Middle frontal gyrus (tissue), 1 donor: ENCODE measurements at regions not wholly inside any gene's neighbourhood (a gene's known extent, or its start where the extent isn't known, plus 50 kb on each side); places are given as distances from the start of the nearest gene placed in this dataset.

Source experiments
- DNase-seq: peaks from one replicate; pipeline ENCODE4 v3.0.0-alpha.2; 2015; ENCODE audit warnings: low spot score; ENCODE audit errors: extremely low spot score

GRCh38 chr1:81439046-81439823 lies 361.5 kb upstream of the ADGRL2 start:
- no peak for DNase-seq

- DNase-seq, result no peak
Observed at GRCh38 chr1:81437649-81438048, 363.1 kb upstream of the ADGRL2 start.

DNA sequence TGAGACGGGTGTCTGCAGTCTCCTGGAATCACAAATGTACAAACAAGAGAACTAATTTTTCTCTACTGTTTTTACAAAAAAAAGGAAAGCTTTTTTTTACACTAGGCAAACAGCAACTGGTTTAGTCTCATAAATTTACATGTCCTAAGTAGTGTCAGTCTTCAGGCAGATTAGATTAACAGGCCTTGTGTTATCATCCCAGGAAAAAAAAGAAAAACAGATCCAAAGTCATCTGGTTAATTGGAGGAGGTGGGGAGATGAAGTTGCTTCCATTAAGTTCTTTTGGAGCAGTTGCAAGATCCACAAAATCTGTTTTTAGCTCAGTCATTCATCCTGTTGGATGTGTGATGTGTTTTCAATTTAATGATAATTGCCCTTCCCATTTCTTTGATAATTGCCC lies 363.5 kb upstream of the ADGRL2 start:
- no peak for DNase-seq

DNA sequence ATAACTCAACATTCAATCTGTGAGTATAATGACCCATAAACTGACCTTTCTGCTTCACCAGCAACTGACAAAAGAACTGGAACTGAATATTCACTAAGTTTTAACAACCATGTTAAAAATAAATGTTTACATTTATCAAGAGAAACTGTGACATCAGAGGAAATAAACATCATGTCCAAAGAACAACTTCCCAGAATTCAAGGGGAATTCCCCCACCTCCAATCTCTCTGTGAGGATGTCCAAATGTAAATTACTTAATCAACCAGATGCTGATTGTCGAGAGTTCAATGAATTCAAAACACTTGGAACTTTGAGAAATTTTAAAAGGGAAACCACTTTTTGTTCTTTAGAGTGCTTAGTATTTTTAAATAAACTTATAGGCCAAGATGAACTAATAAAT lies 365.6 kb upstream of the ADGRL2 start:
- DNase-seq, result no peak

DNA sequence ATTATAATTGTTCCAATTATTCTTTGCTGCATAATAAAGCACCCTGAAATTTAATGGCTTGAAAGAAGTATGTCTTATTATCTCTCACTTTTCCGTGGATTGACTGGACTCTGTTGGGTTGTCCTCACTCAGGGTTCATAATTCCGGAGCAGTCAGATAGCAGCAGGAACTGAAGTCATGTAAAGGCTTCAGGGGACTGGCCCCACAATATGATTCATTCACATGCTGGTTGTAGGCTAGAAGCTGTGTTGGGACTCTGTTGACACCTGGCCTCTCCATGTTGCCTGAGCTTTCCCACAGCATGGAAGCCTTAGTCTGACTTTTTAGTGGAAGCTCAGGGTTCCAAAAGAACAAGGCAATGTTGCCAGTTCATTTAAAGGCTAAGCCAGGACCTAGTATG lies 367.1 kb upstream of the ADGRL2 start:
- no peak for DNase-seq

GRCh38 chr1:81432654-81433109 lies 368.1 kb upstream of the ADGRL2 start:
- no peak for DNase-seq

DNA sequence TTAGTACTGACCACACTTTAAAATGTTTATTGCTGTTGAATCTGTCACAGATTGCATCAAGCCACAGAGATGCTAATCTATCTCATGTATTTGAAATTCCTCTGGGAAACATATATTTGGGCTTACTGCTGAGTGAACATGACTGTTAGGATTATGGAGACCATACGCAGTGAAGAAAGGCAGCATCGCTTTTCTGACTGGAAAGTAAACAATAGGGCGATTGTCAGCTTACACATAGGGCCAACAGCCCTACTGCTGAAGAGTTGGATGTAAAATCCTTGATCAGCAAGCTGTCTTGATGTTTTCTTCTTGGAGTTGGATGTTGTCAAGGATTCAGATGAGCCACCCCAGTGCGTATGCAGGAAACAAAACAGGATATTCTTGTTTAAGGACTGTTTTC lies 368.7 kb upstream of the ADGRL2 start:
- DNase-seq, result no peak

DNA sequence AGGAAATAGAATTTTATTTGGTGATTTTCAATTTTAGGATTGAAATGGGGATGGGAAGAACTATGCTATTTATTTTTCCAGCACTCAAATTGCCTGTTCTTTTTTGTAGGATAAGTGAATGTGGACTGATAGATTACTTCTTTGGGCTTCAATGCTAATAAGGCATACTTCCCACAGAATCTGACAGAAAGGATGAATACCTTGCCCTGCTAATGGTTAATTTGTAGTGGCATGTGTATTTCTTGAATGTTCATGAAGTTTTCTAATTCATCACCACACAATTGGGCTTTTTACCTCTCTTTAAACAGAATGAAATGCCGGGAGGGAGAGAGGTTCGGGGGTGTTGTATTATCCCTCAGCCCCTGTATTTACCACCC lies 369.1 kb upstream of the ADGRL2 start:
- DNase-seq, result no peak

- DNase-seq, result no peak
Observed at GRCh38 chr1:81430955-81431623, 369.6 kb upstream of the ADGRL2 start.

DNA sequence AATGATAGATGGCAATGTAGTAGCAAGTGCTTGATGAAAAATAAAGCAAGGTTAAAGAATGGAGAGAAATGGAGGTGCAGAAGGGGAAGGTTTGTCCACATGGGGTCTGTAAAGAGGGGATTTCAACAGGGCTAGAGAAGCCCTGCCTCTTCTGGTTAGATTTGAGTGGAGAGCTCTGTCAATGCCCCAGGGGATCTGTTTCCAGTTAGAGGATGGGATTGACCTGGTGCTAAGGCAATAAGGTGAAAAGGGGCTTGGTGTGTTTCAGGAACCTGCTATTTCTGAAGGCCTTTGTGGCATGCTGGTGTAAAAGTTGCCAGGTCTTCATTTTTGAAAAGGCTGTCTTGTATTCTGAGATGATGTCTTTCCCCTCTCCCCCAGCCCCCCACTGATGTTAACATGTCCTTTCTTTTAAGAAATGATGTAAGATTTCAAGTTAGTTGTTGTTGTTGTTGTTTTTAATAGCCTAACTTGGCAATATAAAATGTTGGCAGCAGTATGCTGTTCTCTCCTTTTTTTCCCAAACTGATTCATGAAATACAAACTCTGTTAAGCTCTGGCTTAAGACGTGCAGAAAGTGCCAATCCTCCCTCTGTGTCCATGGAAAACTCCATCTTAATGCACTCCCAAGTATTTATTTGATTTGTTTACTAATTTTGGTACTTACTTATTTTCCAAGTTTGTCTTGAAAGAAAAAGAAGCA lies 370.3 kb upstream of the ADGRL2 start:
- DNase-seq, result no peak

GRCh38 chr1:81428998-81429397 lies 371.7 kb upstream of the ADGRL2 start:
- DNase-seq, result no peak

DNA sequence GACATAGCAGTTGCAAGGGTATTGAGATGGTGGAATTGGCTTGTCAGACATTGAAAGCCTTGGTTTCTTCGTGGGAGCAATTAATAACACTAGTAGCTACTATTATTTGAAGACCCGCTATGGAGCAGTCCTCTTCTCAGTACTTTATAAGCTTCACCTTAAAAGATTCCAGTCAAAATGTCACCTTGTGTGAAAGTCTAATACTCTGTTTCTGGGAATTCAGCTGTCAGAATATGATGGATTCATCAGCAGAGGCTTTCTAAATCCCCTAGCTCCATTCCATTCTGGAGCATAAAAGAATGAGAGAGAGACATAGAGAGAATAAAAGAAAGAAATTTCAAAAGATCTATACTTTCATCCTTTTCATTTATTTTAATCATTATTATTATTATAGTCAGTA lies 375.9 kb upstream of the ADGRL2 start:
- no peak for DNase-seq

- no peak for DNase-seq
Observed at GRCh38 chr1:81424061-81424460, 376.7 kb upstream of the ADGRL2 start.

DNA sequence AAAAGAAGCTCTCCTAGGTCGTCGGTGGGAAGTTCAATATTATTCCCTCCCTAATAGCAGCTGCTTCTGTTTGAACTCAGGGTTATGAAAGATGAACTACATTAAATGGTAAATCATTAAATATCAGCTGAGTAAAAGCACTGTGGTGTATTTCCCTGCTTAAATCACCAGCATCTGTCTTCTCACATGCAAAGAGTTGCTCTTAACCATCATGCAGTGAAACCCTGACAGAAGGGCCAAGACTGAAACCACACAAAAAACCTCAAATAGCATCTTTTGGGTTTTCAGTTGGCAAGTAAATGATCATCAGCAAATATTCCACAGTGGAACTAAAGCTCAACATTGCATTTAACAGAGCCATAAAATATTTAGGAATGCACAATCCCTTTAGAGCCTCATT lies 380.0 kb upstream of the ADGRL2 start:
- no peak for DNase-seq

DNA sequence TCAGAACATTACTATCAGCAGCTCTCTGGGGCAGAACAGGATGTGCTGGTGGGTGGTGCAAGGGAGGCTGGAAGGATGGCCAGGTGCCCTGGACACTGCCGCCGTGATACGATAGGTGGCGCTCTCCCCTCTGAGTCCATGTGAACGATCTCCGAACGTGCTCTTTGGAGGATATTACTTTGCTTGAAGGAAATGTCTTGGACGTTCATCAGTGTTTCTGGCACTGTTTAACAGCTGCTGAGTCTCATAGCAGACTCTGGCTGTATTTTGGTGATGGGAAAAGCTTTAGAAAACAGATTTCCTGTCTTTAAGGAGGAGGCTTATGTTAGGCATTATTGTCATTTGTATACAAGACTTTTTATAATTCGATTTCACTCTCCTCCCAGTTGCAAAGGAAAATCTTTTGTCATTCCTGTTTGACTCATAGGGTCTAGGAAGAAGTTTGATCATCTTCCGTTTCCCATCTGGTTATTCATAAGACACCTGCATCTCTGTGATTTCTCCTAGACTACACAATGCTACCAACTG lies 386.2 kb upstream of the ADGRL2 start:
- DNase-seq, result no peak

DNA sequence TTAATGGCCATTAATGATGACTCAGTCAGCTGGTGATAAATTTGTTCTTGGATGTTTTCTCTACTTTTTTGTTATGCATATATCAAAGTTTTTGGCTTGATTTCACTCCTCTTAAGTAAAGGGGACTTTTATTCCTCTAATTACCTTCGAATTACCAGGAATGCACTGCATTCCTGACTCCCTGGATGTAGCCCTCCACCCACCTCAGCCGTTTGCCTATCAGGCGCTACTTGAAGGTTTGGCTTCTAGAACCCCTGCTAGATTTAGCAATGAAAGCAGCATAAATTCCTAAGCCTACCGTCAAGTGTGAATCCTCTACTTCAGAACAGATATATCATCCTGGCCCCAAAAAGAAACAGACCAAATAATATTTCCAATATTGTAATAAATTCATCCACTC lies 387.8 kb upstream of the ADGRL2 start:
- DNase-seq, result no peak

GRCh38 chr1:81410941-81411340 lies 389.8 kb upstream of the ADGRL2 start:
- DNase-seq, result no peak

- DNase-seq, result no peak
Observed at GRCh38 chr1:81410351-81410750, 390.4 kb upstream of the ADGRL2 start.

DNA sequence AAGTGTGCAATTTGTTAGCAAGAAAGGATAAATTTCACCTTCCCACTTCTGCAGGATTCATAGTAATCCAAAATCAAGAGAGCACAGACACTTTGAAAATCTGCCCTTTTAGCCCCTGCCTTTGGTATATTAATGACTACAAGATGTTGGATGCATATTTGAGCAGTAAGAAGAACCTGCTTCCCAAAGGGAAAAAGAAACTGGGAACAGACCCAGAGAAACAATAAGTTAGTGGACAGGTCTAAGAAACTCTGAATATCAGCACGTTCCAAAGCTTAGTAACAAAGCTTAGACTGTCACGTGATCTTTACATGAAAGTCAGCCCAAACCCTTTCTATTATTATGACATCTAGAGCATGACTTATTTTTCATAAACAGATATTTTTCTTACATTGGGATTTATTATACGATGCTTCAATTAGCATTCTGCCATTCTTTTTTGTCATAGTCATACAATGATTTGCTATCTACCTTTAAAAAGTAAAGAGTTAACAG lies 390.9 kb upstream of the ADGRL2 start:
- no peak for DNase-seq

DNA sequence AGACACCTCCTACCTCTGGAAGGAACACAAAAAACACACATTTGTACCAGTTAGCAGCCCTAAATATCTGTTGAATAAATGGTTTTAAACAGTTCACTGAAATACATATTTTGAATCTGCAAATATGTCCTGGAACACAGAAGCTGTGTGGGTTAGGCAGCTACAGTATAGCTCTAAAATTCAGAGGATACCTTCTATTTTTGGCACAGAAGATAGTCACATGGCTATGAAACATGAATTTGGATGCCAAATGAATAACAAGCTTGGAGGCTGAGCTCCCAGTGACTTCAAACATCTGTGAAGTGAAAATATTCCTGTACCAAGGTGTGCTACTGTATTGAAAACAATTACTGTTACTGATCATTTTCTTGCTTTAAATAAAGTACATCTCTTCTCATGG lies 391.5 kb upstream of the ADGRL2 start:
- DNase-seq, result peak; percentile 35

DNA sequence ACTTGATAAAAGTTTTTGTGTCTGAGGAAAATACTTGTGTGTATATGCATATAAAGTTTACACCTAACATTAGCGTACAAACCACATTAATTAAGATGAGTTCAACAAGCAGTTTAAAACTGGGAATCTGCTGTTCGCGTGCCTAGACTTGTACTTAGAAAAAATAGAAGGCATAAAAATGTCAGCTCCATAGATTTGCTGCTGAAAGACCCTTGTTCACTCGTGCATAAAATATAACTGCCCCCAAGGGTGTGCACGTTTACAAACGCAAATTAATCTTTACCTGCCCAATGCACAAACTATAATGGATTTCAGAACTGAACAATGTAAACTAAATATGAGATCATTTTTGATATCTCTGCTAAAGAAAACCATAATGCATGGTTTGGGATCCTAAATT lies 392.3 kb upstream of the ADGRL2 start:
- DNase-seq, result no peak
